ENCODE measurements at regions not wholly inside any gene's neighbourhood (a gene's known extent, or its start where the extent isn't known, plus 50 kb on each side); places are given as distances from the start of the nearest gene placed in this dataset.

DNA sequence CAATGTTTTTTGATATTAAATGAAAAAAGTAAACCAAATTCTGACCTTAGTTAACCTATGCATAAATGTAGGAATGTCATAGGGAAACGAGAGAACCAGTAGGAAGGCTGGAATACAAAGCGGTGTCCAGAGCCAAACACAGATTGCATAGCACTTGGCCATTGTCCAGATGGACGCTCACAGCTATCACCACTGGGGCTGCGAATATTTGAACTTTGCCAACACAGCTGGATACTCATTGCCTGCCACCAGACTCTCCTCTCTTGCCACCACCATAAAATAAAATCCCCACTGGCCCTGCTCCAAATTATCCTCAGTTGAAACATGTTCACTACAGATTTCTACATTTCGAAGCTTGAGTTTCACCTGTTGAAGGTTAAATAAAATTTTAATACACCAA lies 159.3 kb upstream of the GULP1 start:
- no peaks in the 10 kb centered on the region for H3K36me3 ChIP-seq (ENCODE audit: insufficient read depth, low read length)
- H3K27ac ChIP-seq (ENCODE audit: low read depth in 1 of 2, low read length in 2 of 2): no peak overlapping the region
- H3K4me1 ChIP-seq (ENCODE audit: insufficient read depth, low read length): no peaks in the 10 kb centered on the region
- intact Hi-C loops (cut with DNase I, micrococcal nuclease): no loop called here
- Mint-ChIP-seq H3K27me3 (no peaks in the 10 kb centered on the region), H3K9me3 (peaks cover 2% of the 10 kb centered on the region), H3K27ac (no peak overlapping the region), H3K4me3 (no peak overlapping the region), H3K36me3 (ENCODE audit: low read depth) (no peaks in the 10 kb centered on the region), H3K4me1 (ENCODE audit: low read depth) (no peaks in the 10 kb centered on the region)
- no peak overlapping the region for H3K4me3 ChIP-seq (ENCODE audit: low read length)
- TF ChIP-seq, protein P1, sequence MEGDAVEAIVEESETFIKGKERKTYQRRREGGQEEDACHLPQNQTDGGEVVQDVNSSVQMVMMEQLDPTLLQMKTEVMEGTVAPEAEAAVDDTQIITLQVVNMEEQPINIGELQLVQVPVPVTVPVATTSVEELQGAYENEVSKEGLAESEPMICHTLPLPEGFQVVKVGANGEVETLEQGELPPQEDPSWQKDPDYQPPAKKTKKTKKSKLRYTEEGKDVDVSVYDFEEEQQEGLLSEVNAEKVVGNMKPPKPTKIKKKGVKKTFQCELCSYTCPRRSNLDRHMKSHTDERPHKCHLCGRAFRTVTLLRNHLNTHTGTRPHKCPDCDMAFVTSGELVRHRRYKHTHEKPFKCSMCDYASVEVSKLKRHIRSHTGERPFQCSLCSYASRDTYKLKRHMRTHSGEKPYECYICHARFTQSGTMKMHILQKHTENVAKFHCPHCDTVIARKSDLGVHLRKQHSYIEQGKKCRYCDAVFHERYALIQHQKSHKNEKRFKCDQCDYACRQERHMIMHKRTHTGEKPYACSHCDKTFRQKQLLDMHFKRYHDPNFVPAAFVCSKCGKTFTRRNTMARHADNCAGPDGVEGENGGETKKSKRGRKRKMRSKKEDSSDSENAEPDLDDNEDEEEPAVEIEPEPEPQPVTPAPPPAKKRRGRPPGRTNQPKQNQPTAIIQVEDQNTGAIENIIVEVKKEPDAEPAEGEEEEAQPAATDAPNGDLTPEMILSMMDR (IDR thresholded peaks at IDR 0.05): no peak
- H3K27me3 ChIP-seq (ENCODE audit: control insufficient read depth in 1 of 2, insufficient read depth in 2 of 2, low read length in 2 of 2): no peaks in the 10 kb centered on the region
- ChIA-PET CTCF (no interaction called here), POLR2A (no interaction called here)
- ATAC-seq (ENCODE audit: poor library complexity) (no peak), DNase-seq (no peak)
- no peaks in the 10 kb centered on the region for H3K9me3 ChIP-seq (ENCODE audit: control insufficient read depth in 1 of 2, insufficient read depth in 1 of 2, low read length in 2 of 2)

DNA sequence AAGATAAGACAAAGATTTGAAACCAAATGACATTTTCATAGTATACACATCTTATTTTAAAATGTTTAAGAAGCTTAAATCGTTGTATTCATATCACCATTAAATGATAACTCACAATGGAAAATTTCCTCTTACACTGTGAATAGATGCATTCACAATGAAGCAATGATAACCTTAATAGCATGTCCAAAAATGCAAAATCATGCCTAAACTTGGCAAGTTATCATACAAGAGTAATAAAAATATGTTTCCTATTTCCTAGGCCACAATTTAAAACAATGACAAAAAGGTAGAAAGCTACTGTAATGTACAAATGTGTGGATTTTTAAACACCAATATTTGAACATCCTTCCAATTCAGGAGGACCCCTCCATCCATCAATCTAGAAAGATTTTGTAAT lies 157.4 kb upstream of the GULP1 start:
- H3K27ac Mint-ChIP-seq: no peak overlapping the region
- CTCF ChIA-PET: no interaction called here
- H3K27ac ChIP-seq (ENCODE audit: low read depth in 1 of 2, low read length in 2 of 2): no peak overlapping the region
- peaks cover 2% of the 10 kb centered on the region for H3K9me3 Mint-ChIP-seq
- POLR2A ChIA-PET: no interaction called here
- no peaks in the 10 kb centered on the region for H3K27me3 ChIP-seq (ENCODE audit: control insufficient read depth in 1 of 2, insufficient read depth in 2 of 2, low read length in 2 of 2)
- no peak overlapping the region for H3K4me3 Mint-ChIP-seq
- DNase-seq (no peak), ATAC-seq (ENCODE audit: poor library complexity) (no peak)
- no peaks in the 10 kb centered on the region for H3K27me3 Mint-ChIP-seq
- no peak overlapping the region for H3K4me3 ChIP-seq (ENCODE audit: low read length)
- intact Hi-C loops (cut with DNase I, micrococcal nuclease): no loop called here
- TF ChIP-seq, protein P1 (IDR thresholded peaks at IDR 0.05): no peak
- no peaks in the 10 kb centered on the region for H3K36me3 Mint-ChIP-seq (ENCODE audit: low read depth)
- H3K4me1 ChIP-seq (ENCODE audit: insufficient read depth, low read length): no peaks in the 10 kb centered on the region
- no peaks in the 10 kb centered on the region for H3K36me3 ChIP-seq (ENCODE audit: insufficient read depth, low read length)
- H3K4me1 Mint-ChIP-seq (ENCODE audit: low read depth): no peaks in the 10 kb centered on the region
- H3K9me3 ChIP-seq (ENCODE audit: control insufficient read depth in 1 of 2, insufficient read depth in 1 of 2, low read length in 2 of 2): no peaks in the 10 kb centered on the region

DNA sequence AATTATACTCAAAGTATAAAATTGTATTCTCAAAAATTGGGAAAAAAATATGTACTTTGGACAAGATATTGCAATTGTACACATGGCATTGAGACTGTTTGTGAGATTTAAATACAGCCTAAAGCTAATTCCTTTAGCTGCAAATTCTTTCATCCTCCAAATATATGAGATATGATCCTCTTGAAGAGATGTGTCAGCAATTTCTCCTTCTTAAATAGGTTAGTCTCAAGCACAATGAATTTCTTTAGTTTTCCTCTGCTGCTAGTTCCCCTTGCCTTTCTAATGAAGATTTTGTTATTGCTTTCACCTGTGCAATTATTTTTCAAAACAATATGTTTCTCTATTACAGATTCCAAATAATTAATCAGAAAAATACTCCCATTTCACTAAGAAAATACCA lies 153.4 kb upstream of the GULP1 start:
- Mint-ChIP-seq H3K4me1 (ENCODE audit: low read depth) (no peaks in the 10 kb centered on the region), H3K27me3 (no peaks in the 10 kb centered on the region), H3K4me3 (no peak overlapping the region), H3K36me3 (ENCODE audit: low read depth) (no peaks in the 10 kb centered on the region), H3K27ac (no peak overlapping the region), H3K9me3 (no peaks in the 10 kb centered on the region)
- no peak overlapping the region for H3K27ac ChIP-seq (ENCODE audit: low read depth in 1 of 2, low read length in 2 of 2)
- TF ChIP-seq, protein P1 (IDR thresholded peaks at IDR 0.05): no peak
- DNase-seq (no peak), ATAC-seq (ENCODE audit: poor library complexity) (no peak)
- no peak overlapping the region for H3K4me3 ChIP-seq (ENCODE audit: low read length)
- no peaks in the 10 kb centered on the region for H3K4me1 ChIP-seq (ENCODE audit: insufficient read depth, low read length)
- CTCF ChIA-PET: no interaction called here
- no peaks in the 10 kb centered on the region for H3K27me3 ChIP-seq (ENCODE audit: control insufficient read depth in 1 of 2, insufficient read depth in 2 of 2, low read length in 2 of 2)
- POLR2A ChIA-PET: no interaction called here
- intact Hi-C loops (cut with DNase I, micrococcal nuclease): no loop called here
- no peaks in the 10 kb centered on the region for H3K9me3 ChIP-seq (ENCODE audit: control insufficient read depth in 1 of 2, insufficient read depth in 1 of 2, low read length in 2 of 2)
- H3K36me3 ChIP-seq (ENCODE audit: insufficient read depth, low read length): no peaks in the 10 kb centered on the region

Data from CD4-positive, alpha-beta T cell (primary cell).